ENCODE measurements at regions not wholly inside any gene's neighbourhood (a gene's known extent, or its start where the extent isn't known, plus 50 kb on each side); places are given as distances from the start of the nearest gene placed in this dataset.

GRCh38 chr2:204032301-204032700 lies 95.7 kb downstream of the ICOS start (continued):
- TF ChIP-seq GLMP (CRISPR knock-in tag; IDR thresholded peaks at IDR 0.05; ENCODE audit: borderline replicate concordance) (no peak), NKX3-1 (CRISPR knock-in tag; IDR thresholded peaks at IDR 0.05) (no peak), ZNF513 (CRISPR knock-in tag; conservative IDR thresholded peaks at IDR 0.05) (no peak), NPAS2 (CRISPR knock-in tag; IDR thresholded peaks at IDR 0.05; ENCODE audit: borderline replicate concordance) (no peak), GATAD1 (CRISPR knock-in tag; IDR thresholded peaks at IDR 0.05) (no peak), YEATS4 (CRISPR knock-in tag; IDR thresholded peaks at IDR 0.05; ENCODE audit: borderline replicate concordance) (no peak), ZNF264 (CRISPR knock-in tag; IDR thresholded peaks at IDR 0.05) (no peak), ATF3 (CRISPR knock-in tag; IDR thresholded peaks at IDR 0.05) (no peak)

DNA sequence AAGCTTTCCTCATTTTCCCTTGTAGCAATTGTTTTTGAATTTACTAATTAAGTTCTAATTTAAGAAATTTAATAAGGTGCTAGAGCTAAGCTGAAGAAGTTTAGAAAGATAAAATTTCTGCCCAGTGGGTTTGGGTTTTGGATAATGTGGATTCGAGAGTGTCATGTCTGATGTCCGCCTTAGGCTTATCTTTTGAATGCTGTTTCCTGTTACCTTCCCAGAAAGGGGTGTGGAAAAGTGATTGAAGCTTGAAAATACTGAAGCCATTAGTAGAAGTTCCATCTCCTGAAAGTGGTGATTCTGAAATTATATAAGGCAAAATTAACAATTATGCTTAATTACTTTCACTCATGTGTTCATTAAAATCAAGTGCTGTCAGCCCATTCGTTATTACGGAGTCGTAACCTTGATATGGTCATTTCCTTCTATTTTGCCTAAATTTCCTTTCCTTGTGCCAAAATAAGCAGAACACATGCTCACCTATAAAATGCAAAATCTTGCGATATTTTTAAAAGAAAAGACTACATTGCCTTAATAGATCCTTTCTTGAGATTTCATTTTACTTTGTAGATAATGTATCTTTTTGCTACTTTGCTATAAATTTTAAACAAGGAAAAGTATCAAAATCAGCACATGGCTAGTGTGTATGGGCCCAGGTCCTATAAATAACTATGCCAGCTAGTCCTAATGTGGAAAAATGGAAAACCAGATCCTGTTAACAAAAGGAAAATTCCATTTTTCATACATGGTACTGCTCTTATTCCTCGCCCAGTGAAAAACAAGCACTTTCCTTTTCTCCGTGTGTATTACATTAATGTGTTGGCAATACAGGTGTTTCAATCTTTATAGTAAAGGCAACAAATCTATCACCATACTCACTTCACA lies 97.3 kb downstream of the ICOS start:
- DNase-seq (ENCODE audit: low spot score) (no peak), ATAC-seq (no peak), FAIRE-seq (no peak)
- ChIA-PET CTCF (ENCODE audit: low intra/inter-chr PET ratio, low total read pairs) (no interaction called here), POLR2A (no interaction called here)
- Histone ChIP-seq H3K9me3 (ENCODE audit: low read length) (no peaks in the 10 kb centered on the region), H4K20me1 (ENCODE audit: insufficient read depth, low read length) (no peaks in the 10 kb centered on the region), H3K27me3 (ENCODE audit: control insufficient read depth in 1 of 2, insufficient read depth in 2 of 2, low read length in 2 of 2) (no peaks in the 10 kb centered on the region), H3K79me2 (ENCODE audit: insufficient read depth, low read length) (no peaks in the 10 kb centered on the region), H2AFZ (ENCODE audit: low read length) (no peak overlapping the region), H3K27ac (ENCODE audit: extremely low read length, insufficient read depth, low read length) (no peak overlapping the region), H3K4me1 (ENCODE audit: insufficient read depth, low read length) (0 out of 2 replicates have a peak, but pooled peaks cover 5% of the 10 kb centered on the region), H3K4me2 (ENCODE audit: low read depth, low read length) (no peak overlapping the region), H3K4me3 (replicated peaks in 1 of 3; ENCODE audit: insufficient read depth in 1 of 3, low read depth in 2 of 3, low read length in 3 of 3) (no peak overlapping the region), H3K36me3 (replicated peaks in 1 of 2; ENCODE audit: control insufficient read depth in 1 of 2, insufficient read depth in 2 of 2, low read length in 2 of 2) (no peaks in the 10 kb centered on the region), H3K9ac (ENCODE audit: insufficient read depth, low read depth, low read length) (no peak overlapping the region)
- BruUV-seq (replicated peaks), result no TSS peak
- intact Hi-C loops (cut with micrococcal nuclease; ENCODE audit: unreplicated experiment), result no loop called here
- 51% methylated on average over 8 of the region's 8 CpGs for WGBS (ENCODE audit: low lambda C conversion rate)
- in situ Hi-C loops (cut with HindIII; ENCODE audit: extremely low pct_ligation_motif_present, low pct_unique_long_range_greater_than_20kb), result no loop called here
- TF ChIP-seq TBX3 (IDR thresholded peaks at IDR 0.05; ENCODE audit: borderline replicate concordance) (no peak), KLF9 (CRISPR knock-in tag; IDR thresholded peaks at IDR 0.05; ENCODE audit: low read depth) (no peak), RBM39 (IDR thresholded peaks at IDR 0.05; ENCODE audit: low read depth, low read length, poor library complexity, severe bottlenecking) (no peak), SMC3 (IDR thresholded peaks at IDR 0.05; ENCODE audit: low read length) (no peak), ZFY (CRISPR knock-in tag; IDR thresholded peaks at IDR 0.05) (no peak), MEIS2 (CRISPR knock-in tag; IDR thresholded peaks at IDR 0.05) (no peak), ZBTB43 (CRISPR knock-in tag; conservative IDR thresholded peaks at IDR 0.05) (no peak), ZNF576 (CRISPR knock-in tag; IDR thresholded peaks at IDR 0.05) (no peak), GATAD1 (CRISPR knock-in tag; IDR thresholded peaks at IDR 0.05) (no peak)
- TF ChIP-seq, protein P1, sequence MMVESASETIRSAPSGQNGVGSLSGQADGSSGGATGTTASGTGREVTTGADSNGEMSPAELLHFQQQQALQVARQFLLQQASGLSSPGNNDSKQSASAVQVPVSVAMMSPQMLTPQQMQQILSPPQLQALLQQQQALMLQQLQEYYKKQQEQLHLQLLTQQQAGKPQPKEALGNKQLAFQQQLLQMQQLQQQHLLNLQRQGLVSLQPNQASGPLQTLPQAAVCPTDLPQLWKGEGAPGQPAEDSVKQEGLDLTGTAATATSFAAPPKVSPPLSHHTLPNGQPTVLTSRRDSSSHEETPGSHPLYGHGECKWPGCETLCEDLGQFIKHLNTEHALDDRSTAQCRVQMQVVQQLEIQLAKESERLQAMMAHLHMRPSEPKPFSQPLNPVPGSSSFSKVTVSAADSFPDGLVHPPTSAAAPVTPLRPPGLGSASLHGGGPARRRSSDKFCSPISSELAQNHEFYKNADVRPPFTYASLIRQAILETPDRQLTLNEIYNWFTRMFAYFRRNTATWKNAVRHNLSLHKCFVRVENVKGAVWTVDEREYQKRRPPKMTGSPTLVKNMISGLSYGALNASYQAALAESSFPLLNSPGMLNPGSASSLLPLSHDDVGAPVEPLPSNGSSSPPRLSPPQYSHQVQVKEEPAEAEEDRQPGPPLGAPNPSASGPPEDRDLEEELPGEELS (CRISPR knock-in tag; IDR thresholded peaks at IDR 0.05), result no peak
